PC-9 (cell line): ENCODE measurements at regions not wholly inside any gene's neighbourhood (a gene's known extent, or its start where the extent isn't known, plus 50 kb on each side); places are given as distances from the start of the nearest gene placed in this dataset.

Experiments used
- EZH2 ChIP-seq: fragments of 200-600 bp; sonication (generic); IDR thresholded peaks from 2 replicates; pipeline ENCODE4 v1.8.0; 2017; ENCODE audit warnings: antibody characterized with exemption, low read depth
- TF ChIP-seq, protein P1 (sequence below): fragments of 200-600 bp; sonication (generic); conservative IDR thresholded peaks from 2 replicates; pipeline ENCODE4 v1.6.1; 2017; ENCODE audit warnings: mixed run types, antibody characterized with exemption, mild to moderate bottlenecking, moderate library complexity

- TF ChIP-seq, protein P1, sequence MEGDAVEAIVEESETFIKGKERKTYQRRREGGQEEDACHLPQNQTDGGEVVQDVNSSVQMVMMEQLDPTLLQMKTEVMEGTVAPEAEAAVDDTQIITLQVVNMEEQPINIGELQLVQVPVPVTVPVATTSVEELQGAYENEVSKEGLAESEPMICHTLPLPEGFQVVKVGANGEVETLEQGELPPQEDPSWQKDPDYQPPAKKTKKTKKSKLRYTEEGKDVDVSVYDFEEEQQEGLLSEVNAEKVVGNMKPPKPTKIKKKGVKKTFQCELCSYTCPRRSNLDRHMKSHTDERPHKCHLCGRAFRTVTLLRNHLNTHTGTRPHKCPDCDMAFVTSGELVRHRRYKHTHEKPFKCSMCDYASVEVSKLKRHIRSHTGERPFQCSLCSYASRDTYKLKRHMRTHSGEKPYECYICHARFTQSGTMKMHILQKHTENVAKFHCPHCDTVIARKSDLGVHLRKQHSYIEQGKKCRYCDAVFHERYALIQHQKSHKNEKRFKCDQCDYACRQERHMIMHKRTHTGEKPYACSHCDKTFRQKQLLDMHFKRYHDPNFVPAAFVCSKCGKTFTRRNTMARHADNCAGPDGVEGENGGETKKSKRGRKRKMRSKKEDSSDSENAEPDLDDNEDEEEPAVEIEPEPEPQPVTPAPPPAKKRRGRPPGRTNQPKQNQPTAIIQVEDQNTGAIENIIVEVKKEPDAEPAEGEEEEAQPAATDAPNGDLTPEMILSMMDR: no peak
- TF ChIP-seq EZH2: no peak
These were observed 190.1 kb upstream of the SPRED2 start for GRCh38 chr2:65622499-65622898.
